ENCODE measurements at regions not wholly inside any gene's neighbourhood (a gene's known extent, or its start where the extent isn't known, plus 50 kb on each side); places are given as distances from the start of the nearest gene placed in this dataset.

DNA sequence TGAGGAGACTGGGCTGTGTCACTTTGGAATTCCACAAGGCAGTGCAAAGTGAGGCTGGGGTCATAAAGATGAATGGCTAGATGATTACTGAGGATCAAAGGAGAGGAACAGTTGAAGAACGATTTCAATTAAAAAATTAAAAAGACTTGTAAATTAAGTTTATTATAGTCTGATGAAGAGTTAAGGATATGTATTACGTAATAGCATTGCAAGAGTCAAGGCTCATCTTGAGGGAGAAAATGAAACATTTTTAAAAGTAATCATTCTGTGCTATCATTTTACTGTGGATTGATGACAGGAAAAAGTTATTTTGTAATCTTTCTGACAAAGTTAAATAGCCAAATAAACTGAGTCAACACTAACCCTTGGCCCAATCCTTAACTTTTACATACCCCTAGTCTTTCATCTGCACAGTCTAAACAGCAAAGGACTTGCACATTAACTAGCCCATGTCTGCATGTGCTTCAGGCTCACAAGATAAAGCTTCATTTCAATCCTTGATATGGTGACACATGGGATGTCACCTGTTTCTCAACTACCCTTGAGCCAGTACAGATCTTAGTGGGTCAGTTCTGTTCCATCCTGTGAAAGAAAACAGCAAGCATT is 465.5 kb upstream of the CTSO start:
- TF ChIP-seq POLR2A (IDR thresholded peaks at IDR 0.05), result no peak
- TF ChIP-seq CTCF (IDR thresholded peaks at IDR 0.05), result no peak
